PC-3 (cell line): ENCODE measurements at regions not wholly inside any gene's neighbourhood (a gene's known extent, or its start where the extent isn't known, plus 50 kb on each side); places are given as distances from the start of the nearest gene placed in this dataset.

Source experiments
- ATAC-seq: fragments of 200-7000 bp; cut with Tn5 transposase; 2 replicates; pipeline ENCODE4 v1.9.1; 2020; ENCODE audit warnings: mild to moderate bottlenecking, moderate library complexity
- BruUV-seq: library from RNA; stranded (reverse); fragments of 400-500 nt; replicated peaks from 2 replicates; lab custom pipeline; 2021; lab: Mats Ljungman, UMichigan
- CTCF ChIA-PET: fragments of 300-600 bp; sonication (Branson Sonifier 250); formaldehyde crosslinking; loops from one replicate; lab custom pipeline; 2022; ENCODE audit warnings: antibody characterized with exemption; lab: Charles Lee
- POLR2A ChIA-PET: fragments of 300-600 bp; sonication (Branson Sonifier 250); formaldehyde crosslinking; loops from one replicate; lab custom pipeline; 2022; ENCODE audit warnings: antibody characterized with exemption; ENCODE audit not compliant: unreplicated experiment; lab: Charles Lee
- DNase-seq: peaks from one replicate; pipeline ENCODE4 v3.0.0-alpha.2; 2015
- H2AFZ ChIP-seq: fragments of 300-600 bp; sonication (generic); 2 replicates; pipeline ENCODE4 v1.6.0; 2016; ENCODE audit warnings: antibody characterized with exemption, low read length
- H3F3A ChIP-seq: fragments of 300-600 bp; sonication (generic); one replicate; pipeline ENCODE4 v1.6.0; 2017; ENCODE audit warnings: antibody characterized with exemption, low read length, control low read depth, mild to moderate bottlenecking; ENCODE audit not compliant: unreplicated experiment
- H3K27ac ChIP-seq: fragments of 300-600 bp; sonication (generic); 2 replicates; pipeline ENCODE4 v1.5.1; 2016; ENCODE audit warnings: mild to moderate bottlenecking, low read length
- H3K27me3 ChIP-seq: fragments of 300-600 bp; sonication (generic); 2 replicates; pipeline ENCODE4 v1.6.1; 2016; ENCODE audit warnings: low read length, mixed read lengths
- H3K36me3 ChIP-seq: fragments of 300-600 bp; sonication (generic); 2 replicates; pipeline ENCODE4 v1.6.1; 2016; ENCODE audit warnings: low read depth, mixed run types, low read length, mixed read lengths
- H3K4me1 ChIP-seq: fragments of 300-600 bp; sonication (generic); 2 replicates; pipeline ENCODE4 v1.5.1; 2016; ENCODE audit warnings: low read length; ENCODE audit not compliant: insufficient read depth
- H3K4me2 ChIP-seq: fragments of 300-600 bp; sonication (generic); 2 replicates; pipeline ENCODE4 v1.6.0; 2016; ENCODE audit warnings: low read length
- H3K4me3 ChIP-seq: fragments of 300-600 bp; sonication (generic); 2 replicates; pipeline ENCODE4 v1.5.1; 2016; ENCODE audit warnings: mild to moderate bottlenecking, low read length, mixed read lengths
- H3K79me2 ChIP-seq: fragments of 300-600 bp; sonication (generic); 2 replicates; pipeline ENCODE4 v1.6.1; 2017; ENCODE audit warnings: low read length, mixed read lengths
- H3K9ac ChIP-seq: fragments of 300-600 bp; sonication (generic); 2 replicates; pipeline ENCODE4 v1.6.0; 2016; ENCODE audit warnings: mild to moderate bottlenecking, low read length
- H3K9me2 ChIP-seq: fragments of 300-600 bp; sonication (generic); replicated peaks from 2 replicates; pipeline ENCODE4 v1.6.1; 2016; ENCODE audit warnings: mixed run types, low read length, mixed read lengths
- H3K9me3 ChIP-seq: fragments of 300-600 bp; sonication (generic); 2 replicates; pipeline ENCODE4 v1.6.1; 2016; ENCODE audit warnings: low read length, mixed read lengths
- H4K20me1 ChIP-seq: fragments of 300-600 bp; sonication (generic); 2 replicates; pipeline ENCODE4 v1.6.1; 2016; ENCODE audit warnings: low read length, mixed read lengths
- EZH2 ChIP-seq: fragments of 300-600 bp; sonication (generic); IDR thresholded peaks from one replicate; pipeline ENCODE4 v1.6.1; 2017; ENCODE audit warnings: antibody characterized with exemption, mild to moderate bottlenecking, low read length; ENCODE audit not compliant: unreplicated experiment
- EZH2phosphoT487 ChIP-seq: fragments of 300-600 bp; sonication (generic); IDR thresholded peaks from 2 replicates; pipeline ENCODE4 v1.6.1; 2018; ENCODE audit warnings: mild to moderate bottlenecking, antibody characterized with exemption, low read length, borderline replicate concordance
- intact Hi-C: fragments of 100-400 bp; cut with micrococcal nuclease; formaldehyde crosslinking; loops from 2 replicates; pipeline ENCODE4 v1.9.0; 2023
- TF ChIP-seq, protein P1 (sequence below): fragments of 300-600 bp; sonication (generic); conservative IDR thresholded peaks from 2 replicates; pipeline ENCODE4 v1.5.1; 2017; ENCODE audit warnings: antibody characterized with exemption, low read depth, mild to moderate bottlenecking, low read length

DNA sequence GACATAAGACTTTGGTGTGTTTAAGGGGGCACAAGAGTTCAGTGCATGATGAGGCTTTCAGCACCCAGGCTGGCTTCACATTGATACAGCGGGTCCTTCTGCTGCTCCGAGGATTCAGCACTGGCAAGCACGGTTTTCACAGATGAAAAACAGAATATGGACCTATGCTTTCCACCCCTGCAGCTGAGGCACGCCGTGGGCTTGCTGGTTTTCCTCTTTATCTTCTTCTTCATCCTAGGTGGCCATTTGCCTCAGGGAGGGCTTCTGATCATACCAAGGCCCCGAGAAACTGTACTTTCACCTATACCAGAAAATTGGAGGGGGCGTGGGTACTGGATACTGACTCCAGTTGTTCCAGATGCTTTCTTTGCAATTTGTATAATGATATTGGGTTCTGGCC lies 277.1 kb upstream of the ZNF32 start:
- Histone ChIP-seq H3K27me3 (no peaks in the 10 kb centered on the region), H3K4me1 (peaks cover 5% of the 10 kb centered on the region), H3K9ac (no peak overlapping the region), H3K36me3 (no peaks in the 10 kb centered on the region), H3F3A (no peaks in the 10 kb centered on the region), H2AFZ (no peak overlapping the region), H3K9me3 (no peaks in the 10 kb centered on the region), H3K27ac (no peak overlapping the region), H3K79me2 (no peaks in the 10 kb centered on the region), H4K20me1 (no peaks in the 10 kb centered on the region), H3K4me2 (no peak overlapping the region), H3K9me2 (no peaks in the 10 kb centered on the region), H3K4me3 (no peak overlapping the region)
- ChIA-PET CTCF (no interaction called here), POLR2A (no interaction called here)
- no peak for DNase-seq
- no peak for TF ChIP-seq EZH2
- TF ChIP-seq, protein P1, sequence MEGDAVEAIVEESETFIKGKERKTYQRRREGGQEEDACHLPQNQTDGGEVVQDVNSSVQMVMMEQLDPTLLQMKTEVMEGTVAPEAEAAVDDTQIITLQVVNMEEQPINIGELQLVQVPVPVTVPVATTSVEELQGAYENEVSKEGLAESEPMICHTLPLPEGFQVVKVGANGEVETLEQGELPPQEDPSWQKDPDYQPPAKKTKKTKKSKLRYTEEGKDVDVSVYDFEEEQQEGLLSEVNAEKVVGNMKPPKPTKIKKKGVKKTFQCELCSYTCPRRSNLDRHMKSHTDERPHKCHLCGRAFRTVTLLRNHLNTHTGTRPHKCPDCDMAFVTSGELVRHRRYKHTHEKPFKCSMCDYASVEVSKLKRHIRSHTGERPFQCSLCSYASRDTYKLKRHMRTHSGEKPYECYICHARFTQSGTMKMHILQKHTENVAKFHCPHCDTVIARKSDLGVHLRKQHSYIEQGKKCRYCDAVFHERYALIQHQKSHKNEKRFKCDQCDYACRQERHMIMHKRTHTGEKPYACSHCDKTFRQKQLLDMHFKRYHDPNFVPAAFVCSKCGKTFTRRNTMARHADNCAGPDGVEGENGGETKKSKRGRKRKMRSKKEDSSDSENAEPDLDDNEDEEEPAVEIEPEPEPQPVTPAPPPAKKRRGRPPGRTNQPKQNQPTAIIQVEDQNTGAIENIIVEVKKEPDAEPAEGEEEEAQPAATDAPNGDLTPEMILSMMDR = no peak
- no peak for TF ChIP-seq EZH2phosphoT487
- intact Hi-C loops = no loop called here
- BruUV-seq = no TSS peak
- no peak for ATAC-seq

DNA sequence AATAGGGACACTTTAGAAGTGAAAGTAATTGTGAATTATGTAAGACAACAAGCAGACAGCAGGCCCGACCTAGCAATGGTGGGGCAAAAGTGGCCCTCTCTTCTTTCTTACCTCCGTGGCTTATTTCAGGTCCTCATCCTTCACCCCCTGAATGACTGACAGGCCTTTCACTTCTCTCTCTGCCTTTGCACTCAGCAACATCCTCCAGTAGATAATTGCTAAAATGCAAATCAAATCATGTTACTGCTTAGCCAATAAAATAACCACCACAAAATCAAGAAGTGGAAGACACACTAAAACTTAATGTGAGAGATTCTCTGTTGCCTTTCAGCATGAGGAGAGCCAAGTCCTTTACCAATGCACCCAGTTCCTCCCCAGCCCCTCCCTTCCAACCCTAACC lies 274.6 kb upstream of the ZNF32 start:
- H3K4me1 ChIP-seq = no peaks in the 10 kb centered on the region
- H3K4me3 ChIP-seq = no peak overlapping the region
- ChIA-PET POLR2A (no interaction called here), CTCF (no interaction called here)
- DNase-seq (no peak), ATAC-seq (no peak)
- H3K36me3 ChIP-seq = no peaks in the 10 kb centered on the region
- no TSS peak for BruUV-seq
- intact Hi-C loops = no loop called here
- H3K27ac ChIP-seq = no peak overlapping the region
- no peak overlapping the region for H3K9ac ChIP-seq
- no peaks in the 10 kb centered on the region for H3F3A ChIP-seq
- no peaks in the 10 kb centered on the region for H4K20me1 ChIP-seq
- TF ChIP-seq EZH2phosphoT487 (no peak), EZH2 (no peak)
- TF ChIP-seq, protein P1 = no peak
- H3K27me3 ChIP-seq = no peaks in the 10 kb centered on the region
- no peaks in the 10 kb centered on the region for H3K9me3 ChIP-seq
- H3K79me2 ChIP-seq = no peaks in the 10 kb centered on the region
- no peak overlapping the region for H3K4me2 ChIP-seq
- no peak overlapping the region for H2AFZ ChIP-seq
- no peaks in the 10 kb centered on the region for H3K9me2 ChIP-seq

DNA sequence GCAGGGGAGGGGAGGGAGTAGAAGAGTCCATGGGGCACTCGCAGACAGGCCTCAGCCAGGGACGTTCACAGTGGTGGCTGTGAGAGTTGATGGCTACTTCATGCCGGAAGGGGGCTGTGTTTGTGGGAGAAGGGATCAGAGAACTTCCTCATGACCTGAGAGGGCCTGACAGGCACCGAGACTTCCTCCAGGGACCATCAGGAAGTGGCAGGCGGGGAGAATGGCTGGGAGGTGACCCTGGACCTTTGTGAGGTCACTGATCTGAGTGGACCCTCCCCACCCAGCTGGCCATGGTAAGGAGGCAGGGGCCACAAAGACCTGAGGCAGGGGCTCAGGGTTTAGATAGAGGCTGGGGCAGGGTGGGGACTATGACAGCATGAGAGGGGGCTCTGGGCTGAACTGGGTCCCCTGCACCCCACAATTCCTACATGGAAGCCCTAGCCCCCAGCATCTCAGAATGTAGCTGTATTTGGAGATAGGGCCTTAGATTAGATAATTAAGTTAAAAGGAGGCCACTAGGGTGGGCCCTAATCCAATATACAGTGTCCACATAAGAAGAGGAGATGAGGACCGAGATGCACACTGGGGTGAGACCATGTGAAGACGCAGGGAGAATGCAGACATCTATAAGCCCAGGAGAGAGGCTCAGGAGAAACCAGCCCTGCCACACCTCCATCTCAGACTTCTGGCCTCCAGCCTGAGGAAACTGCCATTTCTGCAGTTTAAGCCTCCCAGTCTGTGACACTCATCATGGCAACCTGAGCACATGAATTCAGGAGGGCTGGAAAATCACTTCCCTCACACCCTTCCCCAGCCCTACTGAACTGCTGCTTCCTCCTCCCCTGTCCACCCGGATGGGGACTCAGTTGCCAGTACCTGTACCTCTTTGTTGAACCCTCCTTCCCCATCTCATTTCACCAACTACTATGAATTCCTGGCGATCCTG lies 273.9 kb upstream of the ZNF32 start:
- Histone ChIP-seq H3K9ac (no peak overlapping the region), H3K9me3 (no peaks in the 10 kb centered on the region), H3K9me2 (no peaks in the 10 kb centered on the region), H3K4me2 (no peak overlapping the region), H3K4me1 (no peaks in the 10 kb centered on the region), H4K20me1 (no peaks in the 10 kb centered on the region), H3K27ac (no peak overlapping the region), H3K79me2 (no peaks in the 10 kb centered on the region), H3K27me3 (no peaks in the 10 kb centered on the region), H3K4me3 (no peak overlapping the region), H3F3A (no peaks in the 10 kb centered on the region), H3K36me3 (no peaks in the 10 kb centered on the region), H2AFZ (no peak overlapping the region)
- ChIA-PET CTCF (no interaction called here), POLR2A (no interaction called here)
- no peak for DNase-seq
- BruUV-seq = no TSS peak
- intact Hi-C loops = no loop called here
- ATAC-seq = no peak
- TF ChIP-seq, protein P1 = no peak
- TF ChIP-seq EZH2 (no peak), EZH2phosphoT487 (no peak)
